ENCODE measurements at regions not wholly inside any gene's neighbourhood (a gene's known extent, or its start where the extent isn't known, plus 50 kb on each side); places are given as distances from the start of the nearest gene placed in this dataset.

DNA sequence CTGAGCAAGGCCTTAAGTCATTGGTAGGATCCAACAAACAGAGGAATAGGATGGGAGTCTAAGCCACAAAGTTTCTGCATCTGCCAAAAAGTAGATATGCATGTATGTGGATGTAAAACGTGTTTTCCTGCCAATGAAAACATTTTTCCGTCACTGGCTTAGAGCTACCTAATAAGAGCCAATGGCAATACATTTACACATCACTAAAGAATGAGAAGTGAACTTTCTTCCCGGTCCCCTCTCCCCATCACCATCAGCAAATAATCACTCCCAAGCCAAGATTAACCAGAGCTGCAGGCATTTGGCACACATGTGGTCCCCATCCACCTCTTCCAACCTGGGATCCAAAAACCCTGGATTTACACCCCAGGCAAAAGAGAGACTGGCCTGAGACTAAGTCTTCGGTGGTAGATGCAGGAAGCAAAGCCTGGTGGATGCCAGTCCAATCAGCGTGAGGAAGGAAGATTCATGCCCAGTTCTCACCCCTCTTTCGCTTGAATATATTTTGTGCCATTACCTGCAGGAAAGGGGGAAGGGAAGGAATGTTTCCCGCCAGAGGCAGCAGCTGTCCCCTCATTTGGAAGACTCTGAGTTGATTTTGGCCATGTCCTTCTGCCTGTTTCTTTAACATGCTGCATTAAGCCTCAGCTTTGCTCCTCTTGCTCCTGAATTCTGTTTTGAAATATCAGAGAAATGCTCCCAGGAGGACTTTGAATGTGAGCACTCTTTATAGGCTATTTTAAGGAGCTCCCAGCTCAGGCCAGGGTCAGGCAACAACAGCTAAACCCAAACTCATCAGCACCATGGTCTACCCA lies 131.4 kb downstream of the CHIC2 start:
- CTCF ChIA-PET: interaction anchor here (2.6 to 6.5 kb wide), 4 partner anchors 9 to 300 kb away, joined by 9 to 80 read pairs (median 36); no protein-coding TSS in a partner anchor
- ATAC-seq: no peak

DNA sequence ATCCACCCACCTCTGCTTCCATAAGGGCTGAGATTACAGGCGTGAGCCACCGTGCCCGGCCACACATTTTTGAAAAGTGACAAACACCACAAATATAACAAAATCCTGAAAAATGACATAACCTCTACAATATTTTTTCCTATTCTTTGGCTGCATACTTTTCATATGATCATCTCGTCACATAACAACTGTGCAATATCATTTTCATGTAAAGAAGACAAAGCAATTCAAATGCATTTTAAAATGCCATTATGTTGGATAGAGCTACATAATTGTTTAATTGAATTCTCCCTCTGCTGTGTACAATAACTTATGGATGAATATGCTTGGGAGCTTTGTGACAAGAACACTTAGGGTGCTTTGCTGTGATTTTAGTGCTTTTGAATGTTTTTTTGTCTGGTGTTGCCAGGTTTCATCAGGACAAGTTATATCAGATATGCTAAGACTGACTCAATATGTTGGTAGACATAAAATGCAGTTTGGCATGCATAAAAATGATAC lies 132.9 kb downstream of the CHIC2 start:
- ATAC-seq: no peak
- POLR2A ChIA-PET: no interaction called here
- H3K36me3 Mint-ChIP-seq (ENCODE audit: low read depth): no peaks in the 10 kb centered on the region

More for the DNA sequence above, 131.4 kb downstream of the CHIC2 start:
- POLR2A ChIA-PET: no interaction called here
- Mint-ChIP-seq H3K4me3 (no peak overlapping the region), H3K27ac (no peak overlapping the region), H3K27me3 (ENCODE audit: low read depth) (no peaks in the 10 kb centered on the region), H3K4me1 (ENCODE audit: low read depth) (no peaks in the 10 kb centered on the region), H3K36me3 (ENCODE audit: low read depth) (no peaks in the 10 kb centered on the region), H3K9me3 (ENCODE audit: insufficient read depth) (no peaks in the 10 kb centered on the region)
- DNase-seq: no peak

DNA sequence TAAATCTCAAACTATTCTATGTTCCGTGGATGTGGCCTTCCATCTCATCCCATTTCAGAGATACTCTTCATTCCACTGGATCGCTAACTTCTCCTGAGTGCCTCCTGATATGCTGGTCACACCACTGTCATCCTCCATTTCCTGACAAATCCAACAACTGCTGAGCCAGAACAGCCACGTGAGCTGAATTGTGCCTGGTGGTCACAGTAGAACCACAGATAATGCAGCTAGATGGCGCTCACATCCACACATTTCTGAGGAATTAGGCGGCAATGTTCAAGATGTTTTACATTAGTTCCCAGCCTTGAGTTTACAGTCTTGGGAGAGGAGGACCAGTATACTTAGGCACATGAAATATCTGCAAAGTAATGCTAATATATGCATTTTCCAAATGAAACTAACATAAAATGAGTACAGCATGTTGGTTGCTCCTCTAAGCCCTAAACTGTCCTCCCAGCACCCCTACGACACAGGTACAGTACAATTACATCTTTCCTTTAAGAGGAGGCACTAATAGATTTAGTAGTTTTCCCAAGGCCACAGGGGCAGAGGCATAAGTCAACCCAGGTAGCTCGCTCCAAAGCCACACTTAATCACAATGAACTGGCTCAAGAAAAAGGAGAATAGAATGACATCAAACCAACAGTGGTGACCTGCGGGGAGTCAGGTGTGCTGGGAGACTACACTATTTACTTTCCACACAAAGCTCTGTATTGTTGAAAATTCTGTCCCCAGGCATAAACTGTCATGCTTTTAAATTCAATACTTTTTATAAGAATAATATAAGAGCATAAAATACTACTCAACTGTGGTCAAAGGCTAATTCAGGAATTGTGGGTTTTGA lies 134.2 kb downstream of the CHIC2 start:
- no peak overlapping the region for H3K27ac Mint-ChIP-seq
- no peaks in the 10 kb centered on the region for H3K27me3 Mint-ChIP-seq (ENCODE audit: low read depth)
- ChIA-PET POLR2A (interaction anchor here (1.4 kb wide), 1 partner anchor 289 kb away, joined by 4 read pairs; no protein-coding TSS in a partner anchor), CTCF (interaction anchor here (0.6 to 6.5 kb wide), 23 partner anchors 9 to 947 kb away, joined by 3 to 80 read pairs (median 4); no protein-coding TSS in a partner anchor)
- ATAC-seq (peak; percentile 70), DNase-seq (peak; percentile 68)
- H3K36me3 Mint-ChIP-seq (ENCODE audit: low read depth): no peaks in the 10 kb centered on the region
- H3K4me1 Mint-ChIP-seq (ENCODE audit: low read depth): no peaks in the 10 kb centered on the region
- H3K9me3 Mint-ChIP-seq (ENCODE audit: insufficient read depth): no peaks in the 10 kb centered on the region
- H3K4me3 Mint-ChIP-seq: no peak overlapping the region

More for the DNA sequence above, 132.9 kb downstream of the CHIC2 start:
- no peaks in the 10 kb centered on the region for H3K27me3 Mint-ChIP-seq (ENCODE audit: low read depth)
- CTCF ChIA-PET: interaction anchor here (1.0 to 6.5 kb wide), 6 partner anchors 10 to 302 kb away, joined by 3 to 80 read pairs (median 15); no protein-coding TSS in a partner anchor
- no peak overlapping the region for H3K27ac Mint-ChIP-seq
- H3K9me3 Mint-ChIP-seq (ENCODE audit: insufficient read depth): no peaks in the 10 kb centered on the region
- DNase-seq: no peak
- H3K4me1 Mint-ChIP-seq (ENCODE audit: low read depth): no peaks in the 10 kb centered on the region
- H3K4me3 Mint-ChIP-seq: no peak overlapping the region

DNA sequence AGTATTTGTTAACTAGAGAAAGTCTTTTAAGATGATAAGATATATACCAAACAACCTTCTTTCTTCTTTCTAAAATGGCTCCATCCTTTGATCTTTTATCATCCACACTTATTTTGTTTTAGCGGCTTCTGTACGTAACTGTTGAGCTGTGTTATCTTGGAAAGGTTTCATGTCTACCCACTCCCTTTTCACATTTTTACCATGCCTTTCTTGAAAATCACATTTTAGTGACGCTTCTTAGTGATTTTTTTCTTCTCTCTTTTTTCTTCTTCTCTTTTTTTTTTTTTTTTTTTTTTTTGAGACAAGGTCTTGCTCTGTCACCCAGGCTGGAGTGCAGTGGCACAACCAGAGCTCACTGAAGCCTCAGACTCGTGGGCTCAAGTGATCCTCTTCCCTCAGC lies 135.1 kb downstream of the CHIC2 start:
- Mint-ChIP-seq H3K9me3 (ENCODE audit: insufficient read depth) (no peaks in the 10 kb centered on the region), H3K27ac (no peak overlapping the region), H3K4me1 (ENCODE audit: low read depth) (no peaks in the 10 kb centered on the region), H3K36me3 (ENCODE audit: low read depth) (no peaks in the 10 kb centered on the region), H3K4me3 (no peak overlapping the region), H3K27me3 (ENCODE audit: low read depth) (no peaks in the 10 kb centered on the region)
- ChIA-PET CTCF (interaction anchor here (0.6 to 6.5 kb wide), 21 partner anchors 8 to 946 kb away, joined by 3 to 80 read pairs (median 4); no protein-coding TSS in a partner anchor), POLR2A (interaction anchor here (1.4 kb wide), 1 partner anchor 290 kb away, joined by 4 read pairs; no protein-coding TSS in a partner anchor)
- DNase-seq (no peak), ATAC-seq (no peak)

DNA sequence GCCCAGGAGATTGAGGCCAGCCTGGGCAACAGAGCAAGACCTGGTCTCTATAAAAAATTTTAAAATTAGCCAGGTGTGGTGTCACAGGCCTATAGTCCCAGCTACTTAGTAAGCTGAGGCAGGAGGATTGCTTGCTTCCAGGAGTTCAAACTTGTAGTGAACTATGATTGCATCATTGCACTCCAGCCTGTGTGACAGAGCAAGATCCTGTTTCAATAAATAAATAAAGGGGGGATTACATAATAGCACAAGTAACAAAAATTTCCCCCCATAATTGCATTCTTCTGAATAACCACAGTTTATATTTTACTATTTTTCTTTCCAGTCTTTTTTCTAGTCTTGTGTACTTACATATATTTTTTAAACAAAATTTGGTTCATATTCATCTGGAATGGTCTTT lies 135.6 kb downstream of the CHIC2 start:
- no peaks in the 10 kb centered on the region for H3K36me3 Mint-ChIP-seq (ENCODE audit: low read depth)

DNA sequence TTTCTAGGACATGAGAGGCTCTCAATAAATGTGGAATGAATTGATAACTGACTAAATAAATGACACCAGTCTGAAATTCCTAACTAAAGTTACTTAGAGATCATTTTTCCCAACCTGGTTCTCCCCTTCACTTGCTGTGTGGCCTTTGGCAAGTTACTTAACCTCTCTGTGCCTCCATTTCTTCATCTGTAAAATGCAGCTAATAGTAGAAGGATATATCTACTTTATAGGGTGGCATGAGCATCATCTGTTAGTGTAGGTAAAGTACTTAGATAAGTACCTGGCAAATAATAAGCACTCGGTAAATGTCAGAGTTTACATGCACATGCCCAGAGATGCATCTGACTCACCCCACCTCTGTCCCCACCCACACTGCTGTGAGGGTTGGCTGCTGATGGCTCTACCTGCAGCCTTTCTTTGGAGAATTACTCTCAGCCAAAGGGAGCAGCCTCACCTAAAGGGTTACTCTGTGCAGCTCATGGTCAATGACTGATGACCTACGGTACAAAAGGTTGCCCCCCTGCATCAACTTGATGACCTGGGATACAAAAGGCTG lies 139.3 kb downstream of the CHIC2 start:
- no peaks in the 10 kb centered on the region for H3K4me1 Mint-ChIP-seq (ENCODE audit: low read depth)
- DNase-seq (no peak), ATAC-seq (no peak)
- H3K4me3 Mint-ChIP-seq: no peak overlapping the region
- H3K9me3 Mint-ChIP-seq (ENCODE audit: insufficient read depth): no peaks in the 10 kb centered on the region
- H3K27me3 Mint-ChIP-seq (ENCODE audit: low read depth): no peaks in the 10 kb centered on the region
- no peaks in the 10 kb centered on the region for H3K36me3 Mint-ChIP-seq (ENCODE audit: low read depth)
- CTCF ChIA-PET: no interaction called here
- H3K27ac Mint-ChIP-seq: no peak overlapping the region
- POLR2A ChIA-PET: no interaction called here

More for the DNA sequence above, 135.6 kb downstream of the CHIC2 start:
- no peak overlapping the region for H3K4me3 Mint-ChIP-seq
- ChIA-PET CTCF (interaction anchor here (1.0 to 6.5 kb wide), 5 partner anchors 8 to 304 kb away, joined by 7 to 80 read pairs (median 7); no protein-coding TSS in a partner anchor), POLR2A (interaction anchor here (1.4 kb wide), 1 partner anchor 290 kb away, joined by 4 read pairs; no protein-coding TSS in a partner anchor)
- no peaks in the 10 kb centered on the region for H3K27me3 Mint-ChIP-seq (ENCODE audit: low read depth)
- H3K4me1 Mint-ChIP-seq (ENCODE audit: low read depth): no peaks in the 10 kb centered on the region
- no peak overlapping the region for H3K27ac Mint-ChIP-seq
- ATAC-seq (no peak), DNase-seq (no peak)
- H3K9me3 Mint-ChIP-seq (ENCODE audit: insufficient read depth): no peaks in the 10 kb centered on the region

DNA sequence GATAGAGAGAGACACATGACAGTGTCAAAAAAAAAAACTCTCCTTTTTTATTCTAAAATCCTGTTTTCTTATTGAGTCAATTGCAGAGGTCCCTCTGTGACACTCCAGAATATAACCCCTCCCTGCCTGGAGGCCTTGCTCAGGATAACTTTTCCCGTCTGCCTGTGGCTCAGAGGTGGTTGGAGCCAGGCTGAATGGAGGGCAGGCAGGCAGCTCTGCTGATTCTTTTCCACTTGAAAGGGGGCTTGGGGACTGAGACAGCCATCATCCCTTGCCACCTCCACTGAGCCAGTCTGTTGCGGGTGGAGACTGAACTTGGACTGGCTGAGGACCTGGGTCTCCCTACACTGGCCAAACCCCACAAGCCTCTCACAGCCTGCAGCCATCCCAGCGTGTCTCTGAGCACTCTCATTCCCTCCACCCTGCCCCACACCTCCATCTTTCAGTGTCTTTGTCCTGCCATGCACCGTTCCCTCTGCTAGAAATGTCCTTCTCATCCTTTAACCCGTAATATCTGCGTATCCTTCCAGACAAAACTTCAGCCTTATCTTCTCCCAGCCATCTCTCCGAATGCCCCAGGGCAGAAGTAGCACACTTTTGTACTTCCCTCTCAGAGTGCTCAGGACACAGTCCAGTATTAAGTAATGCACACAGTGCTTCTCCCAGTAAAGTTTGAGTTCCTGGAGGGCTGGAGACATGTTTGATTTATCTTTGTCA lies 139.9 kb downstream of the CHIC2 start:
- H3K9me3 Mint-ChIP-seq (ENCODE audit: insufficient read depth): no peaks in the 10 kb centered on the region
- ATAC-seq: no peak
- H3K36me3 Mint-ChIP-seq (ENCODE audit: low read depth): no peaks in the 10 kb centered on the region
- no peaks in the 10 kb centered on the region for H3K4me1 Mint-ChIP-seq (ENCODE audit: low read depth)
- no peak for DNase-seq
- POLR2A ChIA-PET: no interaction called here
- no peak overlapping the region for H3K4me3 Mint-ChIP-seq
- no peak overlapping the region for H3K27ac Mint-ChIP-seq
- CTCF ChIA-PET: no interaction called here
- H3K27me3 Mint-ChIP-seq (ENCODE audit: low read depth): peaks cover 3% of the 10 kb centered on the region

DNA sequence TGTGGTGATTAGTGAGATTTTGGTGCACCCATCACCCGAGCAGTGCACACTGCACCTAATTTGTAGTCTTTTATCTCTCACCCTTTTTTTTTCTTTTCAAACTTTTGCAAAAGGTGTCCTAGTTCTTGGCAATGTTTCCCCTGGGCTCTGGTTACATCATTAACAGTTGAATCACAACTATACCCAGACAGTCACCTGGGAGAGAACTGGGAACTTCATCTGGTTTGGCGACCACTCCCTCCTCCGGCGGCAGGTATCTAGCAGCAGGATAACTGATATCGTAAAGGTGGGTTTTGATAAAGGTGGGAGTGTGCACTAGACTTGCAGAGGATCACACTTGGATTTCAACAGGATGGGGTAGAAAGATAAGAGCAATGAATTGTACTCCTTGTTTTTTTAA lies 140.5 kb downstream of the CHIC2 start:
- ChIA-PET CTCF (no interaction called here), POLR2A (no interaction called here)
- no peak overlapping the region for H3K4me3 Mint-ChIP-seq
- ATAC-seq: no peak
- H3K9me3 Mint-ChIP-seq (ENCODE audit: insufficient read depth): no peaks in the 10 kb centered on the region
- no peak overlapping the region for H3K27ac Mint-ChIP-seq
- peaks cover 6% of the 10 kb centered on the region for H3K27me3 Mint-ChIP-seq (ENCODE audit: low read depth)
- no peaks in the 10 kb centered on the region for H3K36me3 Mint-ChIP-seq (ENCODE audit: low read depth)
- H3K4me1 Mint-ChIP-seq (ENCODE audit: low read depth): no peaks in the 10 kb centered on the region
- no peak for DNase-seq

DNA sequence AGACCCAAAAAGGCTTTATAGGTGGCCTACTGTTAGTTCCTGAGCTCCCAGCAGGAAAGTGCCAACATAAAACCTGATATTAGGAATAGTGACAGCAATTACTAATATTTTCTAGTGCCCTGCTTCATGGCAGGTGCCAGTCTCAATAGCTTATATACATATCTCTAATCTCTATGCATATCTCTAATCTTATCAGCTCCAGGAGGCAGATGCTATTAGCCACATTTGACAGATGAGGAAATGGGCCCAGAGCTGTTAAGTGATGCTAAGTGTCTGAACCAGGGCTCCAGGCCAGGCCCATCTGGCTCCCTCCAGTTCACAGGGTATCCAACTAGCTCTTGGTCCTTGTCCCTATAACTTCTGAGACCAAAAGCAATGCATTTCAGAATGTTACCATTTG lies 142.5 kb downstream of the CHIC2 start:
- H3K36me3 Mint-ChIP-seq (ENCODE audit: low read depth): no peaks in the 10 kb centered on the region
- ChIA-PET CTCF (interaction anchor here (2.1 kb wide), 1 partner anchor 8 kb away, joined by 7 read pairs; no protein-coding TSS in a partner anchor), POLR2A (no interaction called here)
- H3K27me3 Mint-ChIP-seq (ENCODE audit: low read depth): peaks cover 14% of the 10 kb centered on the region
- no peak overlapping the region for H3K27ac Mint-ChIP-seq
- H3K9me3 Mint-ChIP-seq (ENCODE audit: insufficient read depth): no peaks in the 10 kb centered on the region
- no peak overlapping the region for H3K4me3 Mint-ChIP-seq
- no peaks in the 10 kb centered on the region for H3K4me1 Mint-ChIP-seq (ENCODE audit: low read depth)
- DNase-seq: no peak
- ATAC-seq: no peak

DNA sequence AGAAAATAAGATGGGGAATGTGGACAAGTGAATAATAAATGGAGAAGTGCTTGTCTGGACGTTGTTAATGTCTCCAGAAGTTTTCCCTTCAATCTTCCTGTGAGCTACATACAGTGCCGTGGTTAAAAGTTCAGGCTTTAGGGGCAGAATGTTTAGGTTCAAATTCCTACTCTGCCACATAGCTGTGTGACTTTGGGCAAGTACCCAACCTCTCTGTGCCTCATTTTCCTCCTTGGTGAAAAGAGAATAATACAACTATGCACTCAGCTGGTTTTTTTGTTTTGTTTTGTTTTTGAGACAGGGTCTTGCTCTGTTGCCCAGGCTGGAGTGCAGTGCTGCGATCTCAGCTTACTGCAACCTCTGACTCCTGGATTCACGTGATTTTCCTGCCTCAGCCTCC lies 143.5 kb downstream of the CHIC2 start:
- Mint-ChIP-seq H3K36me3 (ENCODE audit: low read depth) (no peaks in the 10 kb centered on the region), H3K4me3 (no peak overlapping the region), H3K27me3 (ENCODE audit: low read depth) (peaks cover 15% of the 10 kb centered on the region), H3K27ac (no peak overlapping the region), H3K4me1 (ENCODE audit: low read depth) (no peaks in the 10 kb centered on the region), H3K9me3 (ENCODE audit: insufficient read depth) (no peaks in the 10 kb centered on the region)
- no peak for ATAC-seq
- no peak for DNase-seq
- ChIA-PET POLR2A (no interaction called here), CTCF (interaction anchor here (1.2 to 2.1 kb wide), 2 partner anchors 9 to 313 kb away, joined by 3 to 7 read pairs; no protein-coding TSS in a partner anchor)

DNA sequence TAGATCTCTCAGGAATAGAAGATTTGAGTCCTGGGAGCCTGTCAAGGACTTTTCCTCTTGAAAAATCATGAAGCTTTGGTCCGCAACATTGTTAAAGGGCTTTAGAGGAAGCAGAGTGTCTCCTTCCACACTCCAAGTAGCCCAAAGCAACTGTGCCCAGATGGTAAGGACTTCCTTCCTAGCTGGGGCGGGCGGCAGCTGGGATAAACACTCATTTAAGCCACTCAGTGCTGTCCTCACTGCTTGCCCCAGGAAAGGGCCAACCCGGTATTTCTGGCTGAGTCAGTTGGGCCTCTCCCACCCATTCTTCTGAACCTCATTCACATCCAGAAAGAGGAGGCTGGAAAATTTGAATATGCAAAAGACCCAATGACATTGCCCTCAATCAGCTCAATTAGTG lies 144.3 kb downstream of the CHIC2 start:
- ATAC-seq (no peak), DNase-seq (no peak)
- ChIA-PET CTCF (interaction anchor here (1.2 to 2.1 kb wide), 3 partner anchors 10 to 314 kb away, joined by 3 to 7 read pairs (median 5); no protein-coding TSS in a partner anchor), POLR2A (interaction anchor here (0.7 kb wide), 1 partner anchor 11 kb away, joined by 3 read pairs; no protein-coding TSS in a partner anchor)
- Mint-ChIP-seq H3K4me3 (no peak overlapping the region), H3K4me1 (ENCODE audit: low read depth) (no peaks in the 10 kb centered on the region), H3K27me3 (ENCODE audit: low read depth) (peaks cover 19% of the 10 kb centered on the region), H3K9me3 (ENCODE audit: insufficient read depth) (no peaks in the 10 kb centered on the region), H3K27ac (no peak overlapping the region), H3K36me3 (ENCODE audit: low read depth) (no peaks in the 10 kb centered on the region)
